ENCODE measurements at regions not wholly inside any gene's neighbourhood (a gene's known extent, or its start where the extent isn't known, plus 50 kb on each side); places are given as distances from the start of the nearest gene placed in this dataset.
"Not testable (repeated sequence)": the region's sequence is repeated elsewhere in the genome, so short reads cannot be mapped to it uniquely, and the experiment has no call there.

DNA sequence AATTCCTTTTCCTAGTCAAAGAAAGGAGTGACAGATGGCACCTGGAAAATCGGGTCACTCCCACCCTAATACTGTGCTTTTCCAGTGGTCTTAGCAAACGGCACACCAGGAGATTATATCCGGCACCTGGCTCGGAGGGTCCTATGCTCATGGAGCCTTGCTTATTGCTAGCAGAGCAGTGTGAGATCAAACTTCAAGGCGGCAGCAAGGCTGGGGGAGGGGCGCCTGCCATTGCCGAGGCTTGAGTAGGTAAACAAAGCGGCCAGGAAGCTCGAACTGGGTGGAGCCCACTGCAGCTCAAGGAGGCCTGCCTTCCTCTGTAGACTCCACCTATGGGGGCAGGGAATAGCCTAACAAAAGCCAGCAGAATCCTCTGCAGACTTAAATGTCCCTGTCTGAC lies 171.4 kb upstream of the AGR3 start:
- H3K27me3 ChIP-seq (replicated peaks in 1 of 4; ENCODE audit: control insufficient read depth in 3 of 4, extremely low read depth in 1 of 4, insufficient read depth in 3 of 4, low read length in 3 of 4); H3K4me2 ChIP-seq (ENCODE audit: insufficient read depth in 1 of 2, low read depth in 2 of 2, low read length in 2 of 2); H4K20me1 ChIP-seq (replicated peaks in 1 of 2; ENCODE audit: control insufficient read depth in 1 of 2, insufficient read depth in 2 of 2, low read length in 2 of 2); H3K23me2 ChIP-seq (ENCODE audit: low read depth, low read length); H2AFZ ChIP-seq (ENCODE audit: low read length); H3K4me3 ChIP-seq (ENCODE audit: extremely low read depth in 1 of 4, insufficient read depth in 2 of 4, low read depth in 3 of 4, low read length in 4 of 4); H3K79me2 ChIP-seq (ENCODE audit: control insufficient read depth in 1 of 2, insufficient read depth in 2 of 2, low read length in 2 of 2); H2BK120ac ChIP-seq (replicated peaks; ENCODE audit: low read depth, low read length); H2BK12ac ChIP-seq (ENCODE audit: low read depth, low read length); H2BK5ac ChIP-seq (ENCODE audit: low read depth, low read length); H3K23ac ChIP-seq (ENCODE audit: insufficient read length); H4K91ac ChIP-seq (replicated peaks; ENCODE audit: insufficient read length, low read length); H2BK20ac ChIP-seq (ENCODE audit: low read length); H2BK15ac ChIP-seq (ENCODE audit: low read length); H2AK5ac ChIP-seq (ENCODE audit: low read depth, low read length); H3K9ac ChIP-seq (replicated peaks in 1 of 4; ENCODE audit: extremely low read depth in 1 of 4, low read depth in 3 of 4, low read length in 3 of 4); H3K4me1 ChIP-seq (replicated peaks in 1 of 4; ENCODE audit: control insufficient read depth in 3 of 4, insufficient read depth in 4 of 4, low read length in 3 of 4); H3K27ac ChIP-seq (ENCODE audit: low read depth, low read length); H3K36me3 ChIP-seq (ENCODE audit: control insufficient read depth in 2 of 4, insufficient read depth in 4 of 4, low read length in 3 of 4); H3K14ac ChIP-seq (ENCODE audit: insufficient read length); DNase-seq (ENCODE audit: low read depth in 1 of 2, low spot score in 2 of 2); H3K18ac ChIP-seq (ENCODE audit: extremely low read depth, low read length); H4K5ac ChIP-seq (ENCODE audit: insufficient read length, low read depth, low read length); H3K4ac ChIP-seq (replicated peaks; ENCODE audit: insufficient read length, low read depth, low read length); H3K56ac ChIP-seq (replicated peaks; ENCODE audit: insufficient read length, low read depth, low read length); H3K79me1 ChIP-seq (ENCODE audit: low read depth, low read length); H3K9me3 ChIP-seq (ENCODE audit: insufficient read depth in 2 of 2, low read depth in 1 of 2, low read length in 1 of 2); H4K8ac ChIP-seq (ENCODE audit: extremely low read depth, insufficient read depth, low read length); FAIRE-seq; POLR2A ChIA-PET (ENCODE audit: partially characterized antibody): not testable (repeated sequence)
- WGBS, 2 experiments (ENCODE audit: extremely low coverage in 1 of 2, insufficient coverage in 1 of 2, insufficient read length in 1 of 2, insufficient replicate concordance in 2 of 2, low coverage in 1 of 2, low lambda C conversion rate in 2 of 2, missing lambda C conversion rate in 1 of 2), result 100% methylated on average over 8 of the region's 9 CpGs; no CpG with 5 or more reads in 1 of the 2 experiments
- CTCF ChIA-PET (ENCODE audit: partially characterized antibody), result interaction anchor here (1.4 kb wide), 1 partner anchor 41 kb away, joined by 4 read pairs; no protein-coding TSS in a partner anchor
